Endothelial cell of umbilical vein (primary cell): ENCODE measurements at regions not wholly inside any gene's neighbourhood (a gene's known extent, or its start where the extent isn't known, plus 50 kb on each side); places are given as distances from the start of the nearest gene placed in this dataset.

Experiments used
- BruUV-seq: library from RNA; stranded (reverse); fragments of 400-500 nt; replicated peaks from 2 replicates; lab custom pipeline; 2021; lab: Mats Ljungman, UMichigan
- CTCF ChIA-PET: fragments of 300-600, 350-600 bp; sonication (Branson Sonifier 250); formaldehyde crosslinking; loops from one replicate; lab custom pipeline; 2021; ENCODE audit warnings: antibody characterized with exemption, inconsistent platforms; lab: Charles Lee
- POLR2A ChIA-PET: fragments of 300-600, 350-600 bp; sonication (Branson Sonifier 250); formaldehyde crosslinking; loops from one replicate; lab custom pipeline; 2021; ENCODE audit warnings: antibody characterized with exemption, inconsistent platforms; lab: Charles Lee
- DNase-seq: peaks from one replicate; pipeline ENCODE4 v3.0.0-alpha.2; 2011; ENCODE audit warnings: low read depth, low spot score
- FAIRE-seq: peaks from 2 replicates; lab custom pipeline; 2011; peaks lifted over from hg19 to GRCh38; lab: Jason Lieb, UNC
- H2AFZ ChIP-seq: 2 replicates; pipeline ENCODE4 v1.6.0; 2012; ENCODE audit warnings: low read depth, low read length, control low read depth, inconsistent platforms
- H3K27ac ChIP-seq: 2 replicates; pipeline ENCODE4 v1.5.1; 2011; ENCODE audit warnings: low read depth, mild to moderate bottlenecking, control low read depth, low read length, moderate library complexity; ENCODE audit not compliant: insufficient read depth
- H3K27me3 ChIP-seq, 2 experiments: 2 replicates each; pipeline versions ENCODE4 v1.6.0 to v1.6.1; 2011; ENCODE audit warnings: low read length in 2 of 2, mixed read lengths in 1 of 2; ENCODE audit not compliant: control insufficient read depth in 2 of 2, insufficient read depth in 2 of 2
- H3K36me3 ChIP-seq, 2 experiments: 2 replicates in 1 of 2; 3 replicates in 1 of 2; pipeline ENCODE4 v1.5.1; 2011; ENCODE audit warnings: low read length in 2 of 2, mild to moderate bottlenecking in 1 of 2, moderate library complexity in 1 of 2; ENCODE audit not compliant: control insufficient read depth in 2 of 2, insufficient read depth in 2 of 2; ENCODE audit errors: extremely low read depth in 1 of 2
- H3K4me1 ChIP-seq: 3 replicates; pipeline ENCODE4 v1.5.1; 2011; ENCODE audit warnings: mild to moderate bottlenecking, low read length; ENCODE audit not compliant: control insufficient read depth, insufficient read depth; ENCODE audit errors: extremely low read depth
- H3K4me2 ChIP-seq: 2 replicates; pipeline ENCODE4 v1.6.1; 2011; ENCODE audit warnings: low read length, control low read depth, mixed read lengths; ENCODE audit not compliant: insufficient read depth
- H3K4me3 ChIP-seq, 3 experiments: fragments of 200-600 bp in 1 of 3; sonication (generic), shearing (Covaris generic) in 1 of 3; replicated peaks in 1 of 3; 2 replicates each; pipeline ENCODE4 v1.5.1; 2011 to 2016; ENCODE audit warnings: control low read depth in 3 of 3, low read length in 3 of 3, mild to moderate bottlenecking in 2 of 3, inconsistent platforms in 1 of 3, low read depth in 1 of 3, moderate library complexity in 1 of 3; ENCODE audit not compliant: insufficient read depth in 1 of 3
- H3K79me2 ChIP-seq: 2 replicates; pipeline ENCODE4 v1.6.0; 2012; ENCODE audit warnings: low read length, inconsistent platforms; ENCODE audit not compliant: control insufficient read depth, insufficient read depth
- H3K9ac ChIP-seq: replicated peaks from 2 replicates; pipeline ENCODE3; 2011; ENCODE audit warnings: low read length, control low read depth; ENCODE audit not compliant: insufficient read depth; ENCODE audit errors: extremely low read depth
- H3K9me1 ChIP-seq: replicated peaks from 3 replicates; pipeline ENCODE4 v1.6.0; 2011; ENCODE audit warnings: mild to moderate bottlenecking, low read length; ENCODE audit not compliant: control insufficient read depth, insufficient read depth; ENCODE audit errors: extremely low read depth
- H3K9me3 ChIP-seq: replicated peaks from 2 replicates; pipeline ENCODE4 v1.5.1; 2012; ENCODE audit warnings: low read length, inconsistent platforms; ENCODE audit not compliant: control insufficient read depth, insufficient read depth
- H4K20me1 ChIP-seq: replicated peaks from 2 replicates; pipeline ENCODE3; 2011; ENCODE audit warnings: mild to moderate bottlenecking, low read length; ENCODE audit not compliant: control insufficient read depth, insufficient read depth; ENCODE audit errors: extremely low read depth
- CTCF ChIP-seq, 2 donors: IDR thresholded peaks; 1 replicate in 1 of 2; 2 replicates in 1 of 2; pipeline ENCODE4 v1.5.1; 2011; ENCODE audit warnings: low read length in 2 of 2, mild to moderate bottlenecking in 2 of 2, moderate library complexity in 2 of 2, control low read depth in 1 of 2, inconsistent platforms in 1 of 2, low read depth in 1 of 2; ENCODE audit not compliant: insufficient read depth in 1 of 2; ENCODE audit errors: extremely low read depth in 1 of 2
- EZH2 ChIP-seq: IDR thresholded peaks from 2 replicates; pipeline ENCODE4 v1.6.1; 2012; ENCODE audit warnings: borderline replicate concordance, low read depth, mild to moderate bottlenecking, moderate library complexity, low read length, inconsistent platforms; ENCODE audit not compliant: severe bottlenecking
- FOS ChIP-seq: IDR thresholded peaks from 2 replicates; pipeline ENCODE4 v1.6.1; 2011; ENCODE audit warnings: mild to moderate bottlenecking, low read length, moderate library complexity, borderline replicate concordance; ENCODE audit not compliant: insufficient read depth
- GATA2 ChIP-seq: IDR thresholded peaks from 2 replicates; pipeline ENCODE4 v1.7.0; 2011; ENCODE audit warnings: low read depth, mild to moderate bottlenecking, moderate library complexity, mixed read lengths, low read length; ENCODE audit not compliant: insufficient read length, insufficient read depth
- JUN ChIP-seq: IDR thresholded peaks from 2 replicates; pipeline ENCODE4 v1.6.1; 2011; ENCODE audit warnings: borderline replicate concordance, low read depth; ENCODE audit not compliant: insufficient read length, insufficient read depth
- MYC ChIP-seq: IDR thresholded peaks from one replicate; pipeline ENCODE4 v1.6.1; 2011; ENCODE audit warnings: mild to moderate bottlenecking, low read depth, low read length
- POLR2A ChIP-seq: IDR thresholded peaks from 2 replicates; pipeline ENCODE4 v1.6.1; 2012; ENCODE audit warnings: low read depth, mild to moderate bottlenecking, control low read depth, low read length
- POLR2AphosphoS5 ChIP-seq: IDR thresholded peaks from 2 replicates; pipeline ENCODE4 v1.6.1; 2012; ENCODE audit warnings: low read depth, mild to moderate bottlenecking, control low read depth, low read length, moderate library complexity; ENCODE audit not compliant: insufficient read depth
- dilution Hi-C: fragments of 300-500 bp; cut with MboI; formaldehyde crosslinking; loops from one replicate; pipeline ENCODE4 v1.15.0; 2019; ENCODE audit warnings: low sequenced_read_pairs; ENCODE audit not compliant: extremely low pct_ligation_motif_present
- intact Hi-C: fragments of 100-400 bp; cut with micrococcal nuclease; formaldehyde crosslinking; loops from one replicate; pipeline ENCODE4 v1.10.0; 2022
- TF ChIP-seq, protein P1 (sequence below): IDR thresholded peaks from 2 replicates; pipeline ENCODE4 v1.6.1; 2011; ENCODE audit not compliant: insufficient read depth, insufficient read length

GRCh38 chr1:233439721-233440120, 112.2 kb downstream of the MAP3K21 start:
- no peaks in the 10 kb centered on the region for H3K4me1 ChIP-seq
- no peak overlapping the region for H2AFZ ChIP-seq
- H3K36me3 ChIP-seq: no peaks in the 10 kb centered on the region
- no peaks in the 10 kb centered on the region for H3K79me2 ChIP-seq
- intact Hi-C loops: no loop called here
- H3K4me3 ChIP-seq: no peak overlapping the region
- H3K9me3 ChIP-seq: no peaks in the 10 kb centered on the region
- no peaks in the 10 kb centered on the region for H3K9me1 ChIP-seq
- dilution Hi-C loops: no loop called here
- no peak overlapping the region for H3K27ac ChIP-seq
- POLR2A ChIA-PET: no interaction called here
- TF ChIP-seq EZH2: no peak
- no peak for TF ChIP-seq POLR2AphosphoS5
- TF ChIP-seq MYC: no peak
- TF ChIP-seq FOS: no peak
- no peak for TF ChIP-seq POLR2A
- TF ChIP-seq JUN: no peak
- TF ChIP-seq, protein P1, sequence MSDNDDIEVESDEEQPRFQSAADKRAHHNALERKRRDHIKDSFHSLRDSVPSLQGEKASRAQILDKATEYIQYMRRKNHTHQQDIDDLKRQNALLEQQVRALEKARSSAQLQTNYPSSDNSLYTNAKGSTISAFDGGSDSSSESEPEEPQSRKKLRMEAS: no peak
- no peak for TF ChIP-seq GATA2
- TF ChIP-seq CTCF (IDR thresholded peaks at IDR 0.05; ENCODE audit: extremely low read depth in 1 of 2, insufficient read depth in 1 of 2, low read depth in 1 of 2, low read length in 2 of 2): no peak
- no peaks in the 10 kb centered on the region for H3K27me3 ChIP-seq
- FAIRE-seq (no peak), DNase-seq (no peak)
- CTCF ChIA-PET: interaction anchor here (0.7 to 3.4 kb wide), 3 partner anchors 14 to 628 kb away, joined by 3 to 36 read pairs (median 3); no protein-coding TSS in a partner anchor
- BruUV-seq: no TSS peak
- H3K4me2 ChIP-seq: no peak overlapping the region
- no peaks in the 10 kb centered on the region for H4K20me1 ChIP-seq
- no peak overlapping the region for H3K9ac ChIP-seq
